GM10266 (cell line): ENCODE measurements at regions not wholly inside any gene's neighbourhood (a gene's known extent, or its start where the extent isn't known, plus 50 kb on each side); places are given as distances from the start of the nearest gene placed in this dataset.
"Not testable (repeated sequence)": the region's sequence is repeated elsewhere in the genome, so short reads cannot be mapped to it uniquely, and the experiment has no call there.

Source experiments
- DNase-seq: peaks from one replicate; pipeline ENCODE4 v3.0.0; 2012; ENCODE audit errors: extremely low spot score
- CTCF ChIP-seq: IDR thresholded peaks from 2 replicates; pipeline ENCODE4 v1.5.1; 2012; ENCODE audit warnings: mild to moderate bottlenecking, low read depth; ENCODE audit not compliant: control insufficient read depth, insufficient read depth; ENCODE audit errors: missing control alignments

GRCh38 chr9:82417501-82417900 is 428.9 kb downstream of the SPATA31D1 start:
- no peak for TF ChIP-seq CTCF
- no peak for DNase-seq

GRCh38 chr9:82418334-82418733 is 429.8 kb downstream of the SPATA31D1 start:
- TF ChIP-seq CTCF = no peak

GRCh38 chr9:82419696-82420486 is 431.3 kb downstream of the SPATA31D1 start:
- TF ChIP-seq CTCF = no peak
- DNase-seq = no peak

More at GRCh38 chr9:82418334-82418733, 429.8 kb downstream of the SPATA31D1 start:
- no peak for DNase-seq

GRCh38 chr9:82421498-82421897 is 432.9 kb downstream of the SPATA31D1 start:
- no peak for DNase-seq
- TF ChIP-seq CTCF = no peak

- no peak for TF ChIP-seq CTCF
- DNase-seq = no peak
These were observed 435.1 kb downstream of the SPATA31D1 start for GRCh38 chr9:82423700-82424099.

GRCh38 chr9:82424599-82425120 is 436.1 kb downstream of the SPATA31D1 start:
- DNase-seq = no peak
- TF ChIP-seq CTCF = no peak

- TF ChIP-seq CTCF = no peak
- DNase-seq = no peak
These were observed 442.5 kb downstream of the SPATA31D1 start for GRCh38 chr9:82431121-82431520.

- DNase-seq = not testable (repeated sequence)
These were observed 444.8 kb downstream of the SPATA31D1 start for GRCh38 chr9:82433290-82433931.
